Thoracic aorta (tissue), 2 donors: ENCODE measurements at regions not wholly inside any gene's neighbourhood (a gene's known extent, or its start where the extent isn't known, plus 50 kb on each side); places are given as distances from the start of the nearest gene placed in this dataset.

ENCODE experiments used
- ATAC-seq: fragments of 150-250 bp; one replicate; pipeline ENCODE4 v1.8.0; 2017; ENCODE audit warnings: low read depth; ENCODE audit not compliant: insufficient number of reproducible peaks, low FRiP score
- DNase-seq: peaks from one replicate; pipeline ENCODE4 v3.0.0-alpha.2; 2020; ENCODE audit warnings: low spot score
- H3K27ac ChIP-seq, 2 donors: fragments of 200-600 bp; sonication (generic); 1 replicate in 1 of 2; 2 replicates in 1 of 2; pipeline ENCODE4 v1.5.1; 2016; ENCODE audit warnings: mild to moderate bottlenecking in 2 of 2, moderate library complexity in 2 of 2
- H3K27me3 ChIP-seq: fragments of 200-600 bp; sonication (generic); replicated peaks from 2 replicates; pipeline ENCODE4 v1.6.0; 2016; ENCODE audit warnings: mild to moderate bottlenecking; ENCODE audit not compliant: insufficient read depth
- H3K36me3 ChIP-seq: fragments of 200-600 bp; sonication (generic); one replicate; pipeline ENCODE4 v1.5.1; 2016
- H3K4me1 ChIP-seq, 2 donors: fragments of 200-600 bp; sonication (generic); 1 replicate in 1 of 2; 2 replicates in 1 of 2; pipeline versions ENCODE4 v1.5.1 to v1.6.0; 2016; ENCODE audit warnings: low read depth in 2 of 2, mild to moderate bottlenecking in 1 of 2; ENCODE audit not compliant: control insufficient read depth in 1 of 2
- H3K4me3 ChIP-seq: fragments of 200-600 bp; sonication (generic); 2 replicates; pipeline ENCODE4 v1.5.1; 2016; ENCODE audit warnings: mild to moderate bottlenecking
- H3K9me3 ChIP-seq: fragments of 200-600 bp; sonication (generic); 2 replicates; pipeline ENCODE4 v1.5.1; 2016
- CTCF ChIP-seq: fragments of 200-600 bp; sonication (generic); IDR thresholded peaks from one replicate; pipeline ENCODE4 v1.5.1; 2019; ENCODE audit warnings: antibody characterized with exemption

GRCh38 chr14:104252256-104253215 is 114.1 kb downstream of the KIF26A start:
- Histone ChIP-seq H3K27ac (no peak overlapping the region), H3K27me3 (no peaks in the 10 kb centered on the region), H3K4me1 (no peaks in the 10 kb centered on the region), H3K9me3 (no peaks in the 10 kb centered on the region), H3K4me3 (no peak overlapping the region), H3K36me3 (no peaks in the 10 kb centered on the region)
- TF ChIP-seq CTCF, result no peak
- no peak for ATAC-seq
- no peak for DNase-seq

- Histone ChIP-seq H3K4me1 (no peaks in the 10 kb centered on the region), H3K27ac (no peak overlapping the region), H3K36me3 (no peaks in the 10 kb centered on the region), H3K4me3 (no peak overlapping the region), H3K27me3 (no peaks in the 10 kb centered on the region), H3K9me3 (no peaks in the 10 kb centered on the region)
- DNase-seq (no peak), ATAC-seq (no peak)
- no peak for TF ChIP-seq CTCF
These were observed 114.9 kb downstream of the KIF26A start for GRCh38 chr14:104253223-104253822.

GRCh38 chr14:104253901-104254353 is 115.5 kb downstream of the KIF26A start:
- no peak for DNase-seq
- Histone ChIP-seq H3K27me3 (no peaks in the 10 kb centered on the region), H3K9me3 (no peaks in the 10 kb centered on the region), H3K4me1 (no peaks in the 10 kb centered on the region), H3K27ac (no peak overlapping the region), H3K4me3 (no peak overlapping the region), H3K36me3 (no peaks in the 10 kb centered on the region)
- ATAC-seq, result no peak
- no peak for TF ChIP-seq CTCF

- no peak overlapping the region for H3K27ac ChIP-seq
- no peaks in the 10 kb centered on the region for H3K36me3 ChIP-seq
- DNase-seq (no peak), ATAC-seq (no peak)
- H3K27me3 ChIP-seq, result no peaks in the 10 kb centered on the region
- no peak overlapping the region for H3K4me3 ChIP-seq
- H3K4me1 ChIP-seq, result no peaks in the 10 kb centered on the region
- H3K9me3 ChIP-seq, result no peaks in the 10 kb centered on the region
- TF ChIP-seq CTCF, result no peak
These were observed 116.5 kb downstream of the KIF26A start for GRCh38 chr14:104254735-104255400.

- no peak for DNase-seq
- no peak for ATAC-seq
- H3K9me3 ChIP-seq, result no peaks in the 10 kb centered on the region
- no peaks in the 10 kb centered on the region for H3K4me1 ChIP-seq
- no peak for TF ChIP-seq CTCF
- no peak overlapping the region for H3K27ac ChIP-seq
- no peak overlapping the region for H3K4me3 ChIP-seq
- no peaks in the 10 kb centered on the region for H3K36me3 ChIP-seq
- no peaks in the 10 kb centered on the region for H3K27me3 ChIP-seq
These were observed 117.6 kb downstream of the KIF26A start for GRCh38 chr14:104256025-104256424.
